AG04450 (cell line): ENCODE measurements at regions not wholly inside any gene's neighbourhood (a gene's known extent, or its start where the extent isn't known, plus 50 kb on each side); places are given as distances from the start of the nearest gene placed in this dataset.
"Not testable (repeated sequence)": the region's sequence is repeated elsewhere in the genome, so short reads cannot be mapped to it uniquely, and the experiment has no call there.

Source experiments
- CTCF ChIA-PET: fragments of 300-600, 350-600 bp; formaldehyde crosslinking; extraction: SDS; loops from one replicate; lab custom pipeline; 2022; ENCODE audit warnings: antibody characterized with exemption, inconsistent platforms; lab: Charles Lee
- POLR2A ChIA-PET: fragments of 350-600 bp; formaldehyde crosslinking; extraction: SDS; loops from one replicate; lab custom pipeline; 2021; ENCODE audit warnings: antibody characterized with exemption, inconsistent platforms; lab: Yijun Ruan, JAX
- DNase-seq: peaks from one replicate; pipeline ENCODE4 v3.0.0-alpha.2; 2011; ENCODE audit warnings: low read depth, low spot score
- H3K27ac ChIP-seq: one replicate; pipeline ENCODE4 v1.5.1; 2012; ENCODE audit warnings: low read depth, low read length, control low read depth
- H3K27me3 ChIP-seq: one replicate; pipeline ENCODE4 v1.6.0; 2012; ENCODE audit warnings: low read length; ENCODE audit not compliant: control insufficient read depth, insufficient read depth
- H3K4me3 ChIP-seq: 2 replicates; pipeline ENCODE4 v1.5.1; 2011; ENCODE audit warnings: mild to moderate bottlenecking, low read depth, low read length, control low read depth
- H3K9me3 ChIP-seq: 2 replicates; pipeline ENCODE4 v1.5.1; 2012; ENCODE audit warnings: low read length; ENCODE audit not compliant: control insufficient read depth, insufficient read depth
- TF ChIP-seq, protein P1 (sequence below): IDR thresholded peaks from 2 replicates; pipeline ENCODE4 v1.5.1; 2011; ENCODE audit warnings: low read depth, low read length, control low read depth, inconsistent platforms

DNA sequence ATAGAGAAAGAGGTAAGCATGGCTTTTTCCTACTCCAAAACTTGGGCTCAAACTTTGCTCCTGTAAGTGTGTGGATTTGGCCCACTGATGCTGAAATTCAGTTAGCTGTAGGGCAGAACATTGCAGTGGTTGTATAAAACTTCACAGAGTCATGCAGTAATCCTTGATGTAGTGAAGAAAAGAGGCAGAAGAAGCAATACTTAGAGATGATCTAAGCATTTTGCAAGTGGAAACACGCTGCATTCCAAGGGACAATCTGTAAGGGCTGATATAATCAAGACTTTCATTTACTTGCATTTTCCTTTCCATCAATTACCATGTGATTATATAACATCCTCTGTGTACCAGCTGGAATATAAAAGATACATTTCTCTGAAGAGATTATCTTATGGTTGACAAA is 338.8 kb downstream of the DNAJB9 start:
- no peak for DNase-seq
- TF ChIP-seq, protein P1, sequence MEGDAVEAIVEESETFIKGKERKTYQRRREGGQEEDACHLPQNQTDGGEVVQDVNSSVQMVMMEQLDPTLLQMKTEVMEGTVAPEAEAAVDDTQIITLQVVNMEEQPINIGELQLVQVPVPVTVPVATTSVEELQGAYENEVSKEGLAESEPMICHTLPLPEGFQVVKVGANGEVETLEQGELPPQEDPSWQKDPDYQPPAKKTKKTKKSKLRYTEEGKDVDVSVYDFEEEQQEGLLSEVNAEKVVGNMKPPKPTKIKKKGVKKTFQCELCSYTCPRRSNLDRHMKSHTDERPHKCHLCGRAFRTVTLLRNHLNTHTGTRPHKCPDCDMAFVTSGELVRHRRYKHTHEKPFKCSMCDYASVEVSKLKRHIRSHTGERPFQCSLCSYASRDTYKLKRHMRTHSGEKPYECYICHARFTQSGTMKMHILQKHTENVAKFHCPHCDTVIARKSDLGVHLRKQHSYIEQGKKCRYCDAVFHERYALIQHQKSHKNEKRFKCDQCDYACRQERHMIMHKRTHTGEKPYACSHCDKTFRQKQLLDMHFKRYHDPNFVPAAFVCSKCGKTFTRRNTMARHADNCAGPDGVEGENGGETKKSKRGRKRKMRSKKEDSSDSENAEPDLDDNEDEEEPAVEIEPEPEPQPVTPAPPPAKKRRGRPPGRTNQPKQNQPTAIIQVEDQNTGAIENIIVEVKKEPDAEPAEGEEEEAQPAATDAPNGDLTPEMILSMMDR = no peak
- CTCF ChIA-PET = no interaction called here

DNA sequence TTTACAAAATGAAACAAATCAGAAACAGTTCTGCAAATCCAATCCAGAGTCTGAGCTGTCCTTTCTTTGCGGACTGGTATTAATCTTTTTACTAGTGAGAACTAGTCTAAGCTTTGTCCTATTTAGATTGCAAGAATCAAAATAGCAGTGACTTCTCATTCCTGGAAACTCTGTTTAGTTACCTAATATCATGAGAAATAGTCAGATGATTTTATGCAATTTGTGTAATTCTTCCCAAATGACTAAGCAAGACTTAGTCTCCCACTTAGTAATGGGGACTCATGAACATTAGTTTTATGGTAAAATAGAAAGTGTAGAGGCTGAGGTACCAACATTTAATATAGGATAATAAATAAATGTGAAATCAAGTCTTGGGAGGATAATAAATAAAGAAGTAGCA is 341.3 kb downstream of the DNAJB9 start:
- H3K4me3 ChIP-seq = no peak overlapping the region
- CTCF ChIA-PET = no interaction called here
- H3K27ac ChIP-seq = no peak overlapping the region
- no peak for DNase-seq
- POLR2A ChIA-PET = no interaction called here
- H3K9me3 ChIP-seq = no peaks in the 10 kb centered on the region
- H3K27me3 ChIP-seq = no peaks in the 10 kb centered on the region
- TF ChIP-seq, protein P1 = no peak

More for the DNA sequence above, 338.8 kb downstream of the DNAJB9 start:
- Histone ChIP-seq H3K27ac (no peak overlapping the region), H3K9me3 (no peaks in the 10 kb centered on the region), H3K4me3 (no peak overlapping the region), H3K27me3 (no peaks in the 10 kb centered on the region)
- POLR2A ChIA-PET = no interaction called here

DNA sequence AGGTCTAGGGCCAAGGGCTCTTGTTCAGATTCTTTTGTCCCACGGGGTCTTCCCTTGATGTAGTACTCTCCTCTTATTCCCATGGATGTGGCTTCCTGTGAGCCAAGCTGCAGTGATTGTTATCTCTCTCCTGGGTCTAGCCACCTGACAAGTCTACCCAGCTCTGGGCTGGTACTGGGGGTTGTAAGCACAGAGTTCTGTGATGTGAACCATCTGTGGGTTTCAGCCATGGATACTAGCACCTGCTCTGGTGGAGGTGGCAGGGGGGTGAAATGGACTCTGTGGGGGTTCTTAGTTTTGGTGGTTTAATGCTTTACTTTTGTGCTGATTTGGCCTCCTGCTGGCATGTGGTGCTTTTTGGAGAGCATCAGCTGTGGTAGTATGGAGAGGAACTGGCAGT is 350.8 kb downstream of the DNAJB9 start:
- no peak for DNase-seq
- POLR2A ChIA-PET = no interaction called here
- TF ChIP-seq, protein P1 = no peak
- Histone ChIP-seq H3K9me3 (peaks cover 8% of the 10 kb centered on the region; the same call in 1 of the 2 replicates), H3K27me3 (no peaks in the 10 kb centered on the region), H3K4me3 (no peak overlapping the region), H3K27ac (no peak overlapping the region)
- CTCF ChIA-PET = no interaction called here

DNA sequence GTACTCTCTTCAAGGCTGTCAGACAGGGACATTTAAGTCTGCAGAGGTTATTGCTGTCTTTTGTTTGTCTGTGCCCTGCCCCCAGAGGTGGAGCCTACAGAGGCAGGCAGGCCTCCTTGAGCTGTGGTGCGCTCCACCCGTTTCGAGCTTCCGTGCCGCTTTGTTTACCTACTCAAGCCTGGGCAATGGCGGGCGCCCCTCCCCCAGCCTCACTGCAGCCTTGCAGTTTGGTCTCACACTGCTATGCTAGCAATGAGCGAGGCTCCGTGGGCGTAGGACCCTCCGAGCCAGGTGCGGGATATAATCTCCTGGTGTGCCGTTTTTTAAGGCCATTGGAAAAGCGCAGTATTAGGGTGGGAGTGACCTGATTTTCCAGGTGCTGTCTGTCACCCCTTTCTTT is 373.4 kb downstream of the DNAJB9 start:
- H3K4me3 ChIP-seq, H3K9me3 ChIP-seq, DNase-seq, POLR2A ChIA-PET, H3K27ac ChIP-seq, CTCF ChIA-PET, H3K27me3 ChIP-seq: not testable (repeated sequence)

DNA sequence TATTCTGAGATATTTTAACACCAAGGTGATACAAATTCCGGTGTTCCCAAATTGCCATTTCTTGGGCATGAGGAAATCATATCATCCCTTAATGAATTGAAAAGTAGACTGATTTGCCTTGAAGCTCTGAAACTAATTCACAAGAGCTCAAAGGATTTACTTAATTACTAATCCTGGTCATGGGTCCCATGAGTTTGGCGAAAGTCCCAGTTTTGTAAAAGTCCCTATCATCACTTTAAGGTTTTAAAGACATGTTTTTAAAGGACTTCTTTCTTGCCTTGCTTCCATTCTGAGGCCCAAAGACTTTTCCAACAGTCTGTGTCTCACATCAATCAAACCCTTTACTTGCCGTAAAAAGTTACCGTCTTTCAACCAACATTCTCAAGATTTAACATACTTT is 377.9 kb downstream of the DNAJB9 start:
- Histone ChIP-seq H3K9me3 (peaks cover 12% of the 10 kb centered on the region; the same call in 1 of the 2 replicates), H3K27ac (no peak overlapping the region), H3K4me3 (no peak overlapping the region), H3K27me3 (no peaks in the 10 kb centered on the region)
- no peak for DNase-seq
- ChIA-PET POLR2A (no interaction called here), CTCF (no interaction called here)
- TF ChIP-seq, protein P1 = no peak

DNA sequence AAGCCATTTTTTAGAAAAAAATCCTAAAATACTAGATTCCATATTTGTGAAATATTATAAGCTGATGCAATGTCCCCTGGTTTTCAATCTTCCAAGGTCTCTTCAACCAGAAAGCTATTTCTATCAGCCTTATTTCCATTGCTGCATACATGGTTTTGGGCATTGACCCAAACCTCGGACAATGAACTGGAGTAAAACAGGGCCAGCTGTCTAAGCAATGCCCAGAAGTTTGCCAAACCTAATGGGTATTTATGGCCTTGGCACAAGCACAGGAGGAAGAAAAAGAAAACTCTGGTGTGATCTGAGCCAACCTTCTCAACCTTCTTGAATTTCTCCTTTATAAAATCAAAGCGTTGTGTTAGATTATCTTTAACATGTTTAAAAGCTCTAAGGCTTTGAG is 402.3 kb downstream of the DNAJB9 start:
- DNase-seq = no peak
- no peak overlapping the region for H3K27ac ChIP-seq
- CTCF ChIA-PET = no interaction called here
- POLR2A ChIA-PET = no interaction called here
- TF ChIP-seq, protein P1 = no peak
- no peaks in the 10 kb centered on the region; the same call in 1 of the 2 replicates for H3K9me3 ChIP-seq
- H3K4me3 ChIP-seq = no peak overlapping the region
- H3K27me3 ChIP-seq = no peaks in the 10 kb centered on the region
